Stomach (tissue), 8 donors: ENCODE measurements at regions not wholly inside any gene's neighbourhood (a gene's known extent, or its start where the extent isn't known, plus 50 kb on each side); places are given as distances from the start of the nearest gene placed in this dataset.

Experiments
- DNase-seq, 2 donors: peaks; one replicate each; pipeline versions ENCODE4 v3.0.0 to v3.0.0-alpha.2; 2013 to 2019
- H3K27ac ChIP-seq, 5 donors: fragments of 200-600 bp in 4 of 5; sonication (generic) in 4 of 5; one replicate each; pipeline ENCODE4 v1.5.1; 2013 to 2019; ENCODE audit warnings: mild to moderate bottlenecking in 1 of 5, moderate library complexity in 1 of 5
- H3K27me3 ChIP-seq, 3 donors: fragments of 200-600 bp; sonication (generic); one replicate each; pipeline ENCODE4 v1.5.1; 2017 to 2019; ENCODE audit warnings: mixed run types in 1 of 3
- H3K36me3 ChIP-seq, 4 donors: fragments of 200-600 bp; sonication (generic); 1 replicate in 3 of 4; 2 replicates in 1 of 4; pipeline ENCODE4 v1.5.1; 2016 to 2019
- H3K4me1 ChIP-seq, 4 donors: fragments of 200-600 bp; sonication (generic); one replicate each; pipeline ENCODE4 v1.5.1; 2016 to 2019
- H3K4me3 ChIP-seq, 4 donors: fragments of 200-600 bp; sonication (generic) in 3 of 4; one replicate each; pipeline ENCODE4 v1.5.1; 2016 to 2019; ENCODE audit warnings: mild to moderate bottlenecking in 1 of 4
- H3K9me3 ChIP-seq, 4 donors: fragments of 200-600 bp; sonication (generic); one replicate each; pipeline ENCODE4 v1.5.1; 2016 to 2019
- EP300 ChIP-seq: sonication (generic); formaldehyde crosslinking; IDR thresholded peaks from one replicate; pipeline ENCODE4 v1.6.1; 2017; ENCODE audit warnings: antibody characterized with exemption
- POLR2A ChIP-seq, 4 donors: fragments of 450-650 bp; IDR thresholded peaks; one replicate each; pipeline ENCODE4 v1.6.1; 2016; ENCODE audit warnings: antibody characterized with exemption in 4 of 4, control low read depth in 2 of 4, mild to moderate bottlenecking in 1 of 4, moderate library complexity in 1 of 4
- POLR2AphosphoS5 ChIP-seq, 3 donors: sonication (generic); formaldehyde crosslinking; IDR thresholded peaks; one replicate each; pipeline ENCODE4 v1.6.1; 2016; ENCODE audit warnings: antibody characterized with exemption in 3 of 3
- WGBS, 5 donors: extraction: QIAGEN DNeasy Blood & Tissue Kit in 3 of 5; methylation state at CpG; one replicate each; pipeline versions ENCODE4 v1.1.5 to v1.1.7; 2013 to 2018; 5-methylcytosine and 5-hydroxymethylcytosine counted together
- intact Hi-C: fragments of 100-400 bp; cut with DNase I; formaldehyde crosslinking; loops from one replicate; pipeline ENCODE4 v1.15.1; 2023; ENCODE audit warnings: low total_unique reads
- TF ChIP-seq, protein P1 (sequence below), 7 experiments: fragments of 450-650 bp in 4 of 7; fragments of 200-600 bp in 3 of 7; sonication (generic) in 3 of 7; IDR thresholded peaks; one replicate each; pipeline ENCODE4 v1.5.1; 2016 to 2019; ENCODE audit warnings: antibody characterized with exemption in 7 of 7, control low read depth in 2 of 7, mild to moderate bottlenecking in 1 of 7
- donor health status: healthy with polysubstance abuse.
- donor health status: Bipolar disorder and iron deficiency.
- donor health status: healthy.

GRCh38 chr18:37668971-37669747 is 103.6 kb upstream of the CELF4 start:
- DNase-seq = peak in 1 of 2 donors; percentile 53
- Histone ChIP-seq H3K27me3 (no peaks in the 10 kb centered on the region), H3K27ac (no peak overlapping the region), H3K36me3 (no peaks in the 10 kb centered on the region), H3K9me3 (peaks cover 0 to 11% (median 0%) of the 10 kb centered on the region in 4 donors), H3K4me3 (no peak overlapping the region), H3K4me1 (no peaks in the 10 kb centered on the region)
- no peak for TF ChIP-seq POLR2A (IDR thresholded peaks at IDR 0.05)
- intact Hi-C loops = no loop called here
- 51 to 63% (median 62%) methylated on average over 11 to 15 of the region's 15 CpGs for WGBS, 5 donors

DNA sequence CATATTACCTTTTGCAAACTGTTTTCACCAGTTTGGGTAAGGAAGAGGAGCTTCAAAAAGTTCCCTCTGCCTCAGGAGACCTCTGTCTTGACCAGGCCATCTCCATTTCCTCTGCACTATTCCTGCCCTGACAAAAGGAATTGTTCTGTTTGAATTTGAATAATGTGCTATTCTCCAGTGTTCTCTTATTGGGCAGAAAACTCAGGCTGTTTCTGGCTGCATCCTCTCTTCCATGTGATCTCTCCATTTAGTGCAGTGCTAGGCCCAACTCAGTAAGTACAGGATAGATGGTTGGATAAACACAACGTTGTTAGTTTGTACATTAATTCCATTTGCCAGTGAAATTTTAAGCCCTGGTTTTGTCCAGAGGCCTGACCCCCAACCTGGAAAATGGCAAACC is 102.2 kb upstream of the CELF4 start:
- Histone ChIP-seq H3K36me3 (no peaks in the 10 kb centered on the region), H3K27me3 (no peaks in the 10 kb centered on the region), H3K27ac (no peak overlapping the region), H3K4me3 (no peak overlapping the region), H3K4me1 (no peaks in the 10 kb centered on the region), H3K9me3 (peaks cover 0 to 11% (median 0%) of the 10 kb centered on the region in 4 donors)
- TF ChIP-seq POLR2AphosphoS5 (IDR thresholded peaks at IDR 0.05) (no peak), POLR2A (IDR thresholded peaks at IDR 0.05) (no peak)
- TF ChIP-seq, protein P1, sequence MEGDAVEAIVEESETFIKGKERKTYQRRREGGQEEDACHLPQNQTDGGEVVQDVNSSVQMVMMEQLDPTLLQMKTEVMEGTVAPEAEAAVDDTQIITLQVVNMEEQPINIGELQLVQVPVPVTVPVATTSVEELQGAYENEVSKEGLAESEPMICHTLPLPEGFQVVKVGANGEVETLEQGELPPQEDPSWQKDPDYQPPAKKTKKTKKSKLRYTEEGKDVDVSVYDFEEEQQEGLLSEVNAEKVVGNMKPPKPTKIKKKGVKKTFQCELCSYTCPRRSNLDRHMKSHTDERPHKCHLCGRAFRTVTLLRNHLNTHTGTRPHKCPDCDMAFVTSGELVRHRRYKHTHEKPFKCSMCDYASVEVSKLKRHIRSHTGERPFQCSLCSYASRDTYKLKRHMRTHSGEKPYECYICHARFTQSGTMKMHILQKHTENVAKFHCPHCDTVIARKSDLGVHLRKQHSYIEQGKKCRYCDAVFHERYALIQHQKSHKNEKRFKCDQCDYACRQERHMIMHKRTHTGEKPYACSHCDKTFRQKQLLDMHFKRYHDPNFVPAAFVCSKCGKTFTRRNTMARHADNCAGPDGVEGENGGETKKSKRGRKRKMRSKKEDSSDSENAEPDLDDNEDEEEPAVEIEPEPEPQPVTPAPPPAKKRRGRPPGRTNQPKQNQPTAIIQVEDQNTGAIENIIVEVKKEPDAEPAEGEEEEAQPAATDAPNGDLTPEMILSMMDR (IDR thresholded peaks at IDR 0.05) = no peak
- intact Hi-C loops = no loop called here
- no peak for DNase-seq
- WGBS, 5 donors = 44 to 82% (median 65%) methylated on average over 1 of the region's 1 CpG

DNA sequence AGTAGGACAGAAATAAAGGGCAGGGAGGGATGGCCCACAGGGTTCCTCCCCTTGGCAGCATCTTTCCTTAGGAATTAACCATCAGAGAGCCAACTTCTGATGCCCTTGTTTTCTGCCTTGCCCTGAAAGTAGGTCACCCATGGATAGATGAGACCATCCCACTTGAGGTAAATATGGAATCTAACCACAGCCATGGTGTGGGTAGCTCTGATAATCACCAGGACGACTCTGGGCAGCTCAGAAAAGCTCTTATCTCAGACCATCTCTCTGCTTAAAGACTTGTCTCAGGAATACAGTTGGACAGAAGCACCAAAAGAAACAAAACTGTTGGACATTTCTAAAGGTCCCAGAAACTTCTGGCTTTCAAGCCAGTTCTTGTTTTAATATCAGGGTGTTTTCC is 101.4 kb upstream of the CELF4 start:
- intact Hi-C loops = no loop called here
- H3K4me1 ChIP-seq = no peaks in the 10 kb centered on the region
- no peaks in the 10 kb centered on the region for H3K27me3 ChIP-seq
- H3K4me3 ChIP-seq = no peak overlapping the region
- no peak for TF ChIP-seq EP300
- no peak overlapping the region for H3K27ac ChIP-seq
- no peak for DNase-seq
- peaks cover 0 to 11% (median 0%) of the 10 kb centered on the region in 4 donors for H3K9me3 ChIP-seq
- no peaks in the 10 kb centered on the region for H3K36me3 ChIP-seq
- 9 to 50% (median 19%) methylated on average over 1 of the region's 1 CpG for WGBS, 5 donors

- 39 to 61% (median 51%) methylated on average over 2 of the region's 2 CpGs for WGBS, 5 donors
- Histone ChIP-seq H3K4me1 (no peaks in the 10 kb centered on the region), H3K9me3 (peaks cover 0 to 5% (median 0%) of the 10 kb centered on the region in 4 donors), H3K27me3 (no peaks in the 10 kb centered on the region), H3K4me3 (no peak overlapping the region), H3K36me3 (no peaks in the 10 kb centered on the region), H3K27ac (no peak overlapping the region)
- no peak for DNase-seq
- intact Hi-C loops = no loop called here
- no peak for TF ChIP-seq POLR2AphosphoS5 (IDR thresholded peaks at IDR 0.05)
- TF ChIP-seq, protein P1 (IDR thresholded peaks at IDR 0.05) = no peak
- no peak for TF ChIP-seq POLR2A (IDR thresholded peaks at IDR 0.05)
These were observed 100.9 kb upstream of the CELF4 start for GRCh38 chr18:37666451-37666850.

DNA sequence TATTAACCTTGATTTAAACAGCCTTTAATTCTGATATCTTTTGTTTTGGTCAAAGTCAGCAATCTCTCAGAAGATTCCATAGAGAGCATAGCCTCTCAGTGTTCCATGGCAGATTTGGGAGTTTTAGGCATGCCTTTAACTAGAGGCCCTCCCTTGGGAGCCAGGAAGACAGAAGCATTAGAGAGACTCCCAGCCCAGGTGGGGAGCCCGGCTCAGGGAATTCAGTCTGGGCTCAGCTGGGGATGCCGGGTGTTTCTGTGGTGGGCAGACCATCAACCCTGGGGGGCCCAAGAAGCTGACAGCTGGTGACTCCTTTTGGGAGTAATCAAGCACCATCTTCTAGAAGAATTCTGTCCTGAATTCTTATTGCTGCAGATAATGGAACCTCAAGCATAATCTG is 99.7 kb upstream of the CELF4 start:
- Histone ChIP-seq H3K9me3 (no peaks in the 10 kb centered on the region), H3K27me3 (no peaks in the 10 kb centered on the region), H3K36me3 (no peaks in the 10 kb centered on the region), H3K4me1 (no peaks in the 10 kb centered on the region), H3K4me3 (no peak overlapping the region), H3K27ac (no peak overlapping the region)
- TF ChIP-seq EP300 (no peak), POLR2A (IDR thresholded peaks at IDR 0.05) (no peak), POLR2AphosphoS5 (IDR thresholded peaks at IDR 0.05) (no peak)
- TF ChIP-seq, protein P1 (IDR thresholded peaks at IDR 0.05) = no peak
- 89 to 100% (median 94%) methylated on average over 2 of the region's 2 CpGs for WGBS, 5 donors
- no peak for DNase-seq
- intact Hi-C loops = no loop called here
